ENCODE measurements at regions not wholly inside any gene's neighbourhood (a gene's known extent, or its start where the extent isn't known, plus 50 kb on each side); places are given as distances from the start of the nearest gene placed in this dataset.
"Not testable (repeated sequence)": the region's sequence is repeated elsewhere in the genome, so short reads cannot be mapped to it uniquely, and the experiment has no call there.

GRCh38 chr20:17822039-17822438 is 122.3 kb downstream of the BANF2 start:
- no peak overlapping the region for H3K27ac Mint-ChIP-seq
- H3K36me3 Mint-ChIP-seq, result no peaks in the 10 kb centered on the region
- H3K4me3 Mint-ChIP-seq, result no peak overlapping the region
- no peaks in the 10 kb centered on the region for H3K27me3 Mint-ChIP-seq
- no peaks in the 10 kb centered on the region for H3K4me1 Mint-ChIP-seq
- peaks cover 5% of the 10 kb centered on the region for H3K9me3 Mint-ChIP-seq

GRCh38 chr20:17821606-17822005 is 121.8 kb downstream of the BANF2 start:
- H3K4me3 Mint-ChIP-seq, H3K27ac Mint-ChIP-seq, H3K36me3 Mint-ChIP-seq, H3K4me1 Mint-ChIP-seq, H3K27me3 Mint-ChIP-seq, H3K9me3 Mint-ChIP-seq: not testable (repeated sequence)

GRCh38 chr20:17819395-17820093 is 119.8 kb downstream of the BANF2 start:
- H3K4me3 Mint-ChIP-seq, result no peak overlapping the region
- no peaks in the 10 kb centered on the region for H3K36me3 Mint-ChIP-seq
- no peak overlapping the region for H3K27ac Mint-ChIP-seq
- H3K27me3 Mint-ChIP-seq, result no peaks in the 10 kb centered on the region
- H3K4me1 Mint-ChIP-seq, result no peaks in the 10 kb centered on the region
- peaks cover 5% of the 10 kb centered on the region for H3K9me3 Mint-ChIP-seq

GRCh38 chr20:17818187-17818586 is 118.4 kb downstream of the BANF2 start:
- Mint-ChIP-seq H3K9me3 (peaks cover 5% of the 10 kb centered on the region), H3K36me3 (no peaks in the 10 kb centered on the region), H3K27ac (no peak overlapping the region), H3K4me3 (no peak overlapping the region), H3K4me1 (no peaks in the 10 kb centered on the region), H3K27me3 (no peaks in the 10 kb centered on the region)

- Mint-ChIP-seq H3K9me3 (peaks cover 5% of the 10 kb centered on the region), H3K36me3 (no peaks in the 10 kb centered on the region), H3K4me3 (no peak overlapping the region), H3K4me1 (no peaks in the 10 kb centered on the region), H3K27me3 (no peaks in the 10 kb centered on the region), H3K27ac (no peak overlapping the region)
Observed at GRCh38 chr20:17816804-17817587, 117.2 kb downstream of the BANF2 start.

- Mint-ChIP-seq H3K36me3 (no peaks in the 10 kb centered on the region), H3K4me1 (no peaks in the 10 kb centered on the region), H3K4me3 (no peak overlapping the region), H3K27ac (no peak overlapping the region), H3K9me3 (no peaks in the 10 kb centered on the region), H3K27me3 (no peaks in the 10 kb centered on the region)
Observed at GRCh38 chr20:17811628-17811965, 111.8 kb downstream of the BANF2 start.

GRCh38 chr20:17810847-17811627 is 111.3 kb downstream of the BANF2 start:
- no peaks in the 10 kb centered on the region for H3K4me1 Mint-ChIP-seq
- H3K4me3 Mint-ChIP-seq, result no peak overlapping the region
- H3K27ac Mint-ChIP-seq, result no peak overlapping the region
- H3K36me3 Mint-ChIP-seq, result no peaks in the 10 kb centered on the region
- no peaks in the 10 kb centered on the region for H3K27me3 Mint-ChIP-seq
- H3K9me3 Mint-ChIP-seq, result no peaks in the 10 kb centered on the region

- H3K27me3 Mint-ChIP-seq, result no peaks in the 10 kb centered on the region
- no peaks in the 10 kb centered on the region for H3K9me3 Mint-ChIP-seq
- H3K4me1 Mint-ChIP-seq, result no peaks in the 10 kb centered on the region
- H3K4me3 Mint-ChIP-seq, result no peak overlapping the region
- no peak overlapping the region for H3K27ac Mint-ChIP-seq
- H3K36me3 Mint-ChIP-seq, result no peaks in the 10 kb centered on the region
Observed at GRCh38 chr20:17810062-17810631, 110.4 kb downstream of the BANF2 start.

- no peaks in the 10 kb centered on the region for H3K36me3 Mint-ChIP-seq
- H3K4me1 Mint-ChIP-seq, result no peaks in the 10 kb centered on the region
- H3K27ac Mint-ChIP-seq, result no peak overlapping the region
- no peaks in the 10 kb centered on the region for H3K27me3 Mint-ChIP-seq
- H3K4me3 Mint-ChIP-seq, result no peak overlapping the region
- H3K9me3 Mint-ChIP-seq, result no peaks in the 10 kb centered on the region
Observed at GRCh38 chr20:17809362-17810061, 109.7 kb downstream of the BANF2 start.

- Mint-ChIP-seq H3K9me3 (no peaks in the 10 kb centered on the region), H3K27ac (no peak overlapping the region), H3K27me3 (no peaks in the 10 kb centered on the region), H3K4me1 (no peaks in the 10 kb centered on the region), H3K36me3 (no peaks in the 10 kb centered on the region), H3K4me3 (no peak overlapping the region)
Observed at GRCh38 chr20:17808782-17809181, 109.0 kb downstream of the BANF2 start.

GRCh38 chr20:17808357-17808756 is 108.6 kb downstream of the BANF2 start:
- Mint-ChIP-seq H3K4me3 (no peak overlapping the region), H3K9me3 (no peaks in the 10 kb centered on the region), H3K27me3 (no peaks in the 10 kb centered on the region), H3K27ac (no peak overlapping the region), H3K4me1 (no peaks in the 10 kb centered on the region), H3K36me3 (no peaks in the 10 kb centered on the region)

GRCh38 chr20:17807651-17808050 is 107.9 kb downstream of the BANF2 start:
- Mint-ChIP-seq H3K36me3 (no peaks in the 10 kb centered on the region), H3K4me1 (no peaks in the 10 kb centered on the region), H3K27ac (no peak overlapping the region), H3K4me3 (no peak overlapping the region), H3K27me3 (no peaks in the 10 kb centered on the region), H3K9me3 (no peaks in the 10 kb centered on the region)

GRCh38 chr20:17806739-17807441 is 107.1 kb downstream of the BANF2 start:
- Mint-ChIP-seq H3K4me1 (no peaks in the 10 kb centered on the region), H3K27ac (no peak overlapping the region), H3K27me3 (no peaks in the 10 kb centered on the region), H3K9me3 (no peaks in the 10 kb centered on the region), H3K36me3 (no peaks in the 10 kb centered on the region), H3K4me3 (no peak overlapping the region)

GRCh38 chr20:17806107-17806506 is 106.3 kb downstream of the BANF2 start:
- H3K27me3 Mint-ChIP-seq, result no peaks in the 10 kb centered on the region
- H3K9me3 Mint-ChIP-seq, result no peaks in the 10 kb centered on the region
- H3K27ac Mint-ChIP-seq, result no peak overlapping the region
- H3K4me1 Mint-ChIP-seq, result no peaks in the 10 kb centered on the region
- H3K36me3 Mint-ChIP-seq, result no peaks in the 10 kb centered on the region
- no peak overlapping the region for H3K4me3 Mint-ChIP-seq

- no peak overlapping the region for H3K27ac Mint-ChIP-seq
- H3K27me3 Mint-ChIP-seq, result peaks cover 4% of the 10 kb centered on the region
- no peaks in the 10 kb centered on the region for H3K4me1 Mint-ChIP-seq
- H3K4me3 Mint-ChIP-seq, result no peak overlapping the region
- H3K36me3 Mint-ChIP-seq, result peaks cover 1% of the 10 kb centered on the region
- H3K9me3 Mint-ChIP-seq, result peaks cover 12% of the 10 kb centered on the region
Observed at GRCh38 chr20:17803765-17804164, 104.0 kb downstream of the BANF2 start.
